HL-60 (cell line): ENCODE measurements at regions not wholly inside any gene's neighbourhood (a gene's known extent, or its start where the extent isn't known, plus 50 kb on each side); places are given as distances from the start of the nearest gene placed in this dataset.

Source experiments
- DNase-seq, 2 experiments: peaks; one replicate each; pipeline ENCODE4 v3.0.0-alpha.2; 2010 to 2020; ENCODE audit warnings: low read depth in 1 of 2, low spot score in 1 of 2
- H3K27ac ChIP-seq: fragments of 250-450 bp; sonication (Bioruptor Pico); replicated peaks from 2 replicates; pipeline ENCODE4 v1.5.1; 2020; ENCODE audit warnings: mild to moderate bottlenecking, moderate library complexity
- H3K27me3 ChIP-seq: fragments of 250-450 bp; sonication (Bioruptor Pico); 2 replicates; pipeline ENCODE4 v1.5.1; 2021; ENCODE audit warnings: mild to moderate bottlenecking, moderate library complexity; ENCODE audit not compliant: insufficient read depth, poor library complexity, severe bottlenecking
- H3K4me3 ChIP-seq: replicated peaks from 2 replicates; pipeline ENCODE4 v1.5.1; 2011; ENCODE audit warnings: mild to moderate bottlenecking, control low read depth, low read length; ENCODE audit not compliant: insufficient read depth
- GABPA ChIP-seq: IDR thresholded peaks from 2 replicates; pipeline ENCODE4 v1.6.1; 2012; ENCODE audit warnings: low read depth
- POLR2AphosphoS5 ChIP-seq: IDR thresholded peaks from 2 replicates; pipeline ENCODE4 v1.6.1; 2012; ENCODE audit warnings: low read depth
- SPI1 ChIP-seq: IDR thresholded peaks from 2 replicates; pipeline ENCODE4 v1.6.1; 2012; ENCODE audit warnings: low read depth, mild to moderate bottlenecking, borderline replicate concordance
- TF ChIP-seq, protein P1 (sequence below): IDR thresholded peaks from 2 replicates; pipeline ENCODE4 v1.6.1; 2012; ENCODE audit warnings: low read depth; ENCODE audit not compliant: insufficient replicate concordance
- TF ChIP-seq, protein P2 (sequence below): IDR thresholded peaks from one replicate; pipeline ENCODE4 v1.5.1; 2011; ENCODE audit warnings: low read length, control low read depth, inconsistent platforms; ENCODE audit not compliant: insufficient read depth

DNA sequence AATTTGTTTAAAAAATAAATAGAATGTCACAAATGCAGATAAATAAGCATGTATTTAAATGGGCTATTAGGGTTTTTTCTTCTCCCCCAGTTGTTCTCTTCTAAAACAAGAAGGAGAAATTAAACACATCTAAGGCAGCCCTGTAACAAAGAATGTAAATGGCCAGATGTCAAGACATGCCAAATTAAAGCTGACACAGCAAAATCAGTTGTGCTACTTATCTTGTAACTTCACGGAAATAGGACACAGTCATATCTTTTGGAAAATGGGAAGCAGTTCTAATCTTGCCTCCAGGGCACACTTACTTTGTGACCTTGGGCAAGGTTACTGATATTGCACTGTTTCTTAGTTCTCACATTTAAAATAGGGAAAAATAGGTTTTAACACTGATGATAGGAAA, 200.1 kb upstream of the NRXN1 start:
- DNase-seq = no peak
- Histone ChIP-seq H3K27ac (no peak overlapping the region), H3K27me3 (no peaks in the 10 kb centered on the region), H3K4me3 (no peak overlapping the region)
- no peak for TF ChIP-seq SPI1
- TF ChIP-seq, protein P1, sequence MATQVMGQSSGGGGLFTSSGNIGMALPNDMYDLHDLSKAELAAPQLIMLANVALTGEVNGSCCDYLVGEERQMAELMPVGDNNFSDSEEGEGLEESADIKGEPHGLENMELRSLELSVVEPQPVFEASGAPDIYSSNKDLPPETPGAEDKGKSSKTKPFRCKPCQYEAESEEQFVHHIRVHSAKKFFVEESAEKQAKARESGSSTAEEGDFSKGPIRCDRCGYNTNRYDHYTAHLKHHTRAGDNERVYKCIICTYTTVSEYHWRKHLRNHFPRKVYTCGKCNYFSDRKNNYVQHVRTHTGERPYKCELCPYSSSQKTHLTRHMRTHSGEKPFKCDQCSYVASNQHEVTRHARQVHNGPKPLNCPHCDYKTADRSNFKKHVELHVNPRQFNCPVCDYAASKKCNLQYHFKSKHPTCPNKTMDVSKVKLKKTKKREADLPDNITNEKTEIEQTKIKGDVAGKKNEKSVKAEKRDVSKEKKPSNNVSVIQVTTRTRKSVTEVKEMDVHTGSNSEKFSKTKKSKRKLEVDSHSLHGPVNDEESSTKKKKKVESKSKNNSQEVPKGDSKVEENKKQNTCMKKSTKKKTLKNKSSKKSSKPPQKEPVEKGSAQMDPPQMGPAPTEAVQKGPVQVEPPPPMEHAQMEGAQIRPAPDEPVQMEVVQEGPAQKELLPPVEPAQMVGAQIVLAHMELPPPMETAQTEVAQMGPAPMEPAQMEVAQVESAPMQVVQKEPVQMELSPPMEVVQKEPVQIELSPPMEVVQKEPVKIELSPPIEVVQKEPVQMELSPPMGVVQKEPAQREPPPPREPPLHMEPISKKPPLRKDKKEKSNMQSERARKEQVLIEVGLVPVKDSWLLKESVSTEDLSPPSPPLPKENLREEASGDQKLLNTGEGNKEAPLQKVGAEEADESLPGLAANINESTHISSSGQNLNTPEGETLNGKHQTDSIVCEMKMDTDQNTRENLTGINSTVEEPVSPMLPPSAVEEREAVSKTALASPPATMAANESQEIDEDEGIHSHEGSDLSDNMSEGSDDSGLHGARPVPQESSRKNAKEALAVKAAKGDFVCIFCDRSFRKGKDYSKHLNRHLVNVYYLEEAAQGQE = no peak
- TF ChIP-seq POLR2AphosphoS5 = no peak
- TF ChIP-seq GABPA = no peak
- TF ChIP-seq, protein P2, sequence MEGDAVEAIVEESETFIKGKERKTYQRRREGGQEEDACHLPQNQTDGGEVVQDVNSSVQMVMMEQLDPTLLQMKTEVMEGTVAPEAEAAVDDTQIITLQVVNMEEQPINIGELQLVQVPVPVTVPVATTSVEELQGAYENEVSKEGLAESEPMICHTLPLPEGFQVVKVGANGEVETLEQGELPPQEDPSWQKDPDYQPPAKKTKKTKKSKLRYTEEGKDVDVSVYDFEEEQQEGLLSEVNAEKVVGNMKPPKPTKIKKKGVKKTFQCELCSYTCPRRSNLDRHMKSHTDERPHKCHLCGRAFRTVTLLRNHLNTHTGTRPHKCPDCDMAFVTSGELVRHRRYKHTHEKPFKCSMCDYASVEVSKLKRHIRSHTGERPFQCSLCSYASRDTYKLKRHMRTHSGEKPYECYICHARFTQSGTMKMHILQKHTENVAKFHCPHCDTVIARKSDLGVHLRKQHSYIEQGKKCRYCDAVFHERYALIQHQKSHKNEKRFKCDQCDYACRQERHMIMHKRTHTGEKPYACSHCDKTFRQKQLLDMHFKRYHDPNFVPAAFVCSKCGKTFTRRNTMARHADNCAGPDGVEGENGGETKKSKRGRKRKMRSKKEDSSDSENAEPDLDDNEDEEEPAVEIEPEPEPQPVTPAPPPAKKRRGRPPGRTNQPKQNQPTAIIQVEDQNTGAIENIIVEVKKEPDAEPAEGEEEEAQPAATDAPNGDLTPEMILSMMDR = no peak

DNA sequence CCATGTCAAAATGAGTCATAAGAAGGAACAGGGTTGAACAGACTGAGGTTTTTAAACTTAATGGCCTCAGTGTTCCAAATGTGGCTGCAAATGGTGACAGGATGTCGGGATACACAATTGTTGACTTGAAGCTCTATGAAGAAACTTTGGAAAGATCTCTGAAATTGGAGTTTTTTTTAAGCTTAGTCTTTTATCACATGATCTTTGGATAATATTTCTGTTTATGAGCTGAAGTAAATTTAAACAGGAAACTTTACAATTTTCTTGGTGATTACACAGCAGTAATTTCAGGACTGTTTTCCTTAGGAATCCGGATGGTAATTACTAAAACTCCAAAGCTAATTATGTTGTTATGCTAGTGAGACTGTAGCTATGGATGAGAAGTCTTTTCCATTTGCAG, 199.1 kb upstream of the NRXN1 start:
- H3K27me3 ChIP-seq = no peaks in the 10 kb centered on the region
- no peak overlapping the region for H3K4me3 ChIP-seq
- TF ChIP-seq, protein P2 = no peak
- TF ChIP-seq SPI1 = no peak
- no peak for TF ChIP-seq POLR2AphosphoS5
- TF ChIP-seq GABPA = no peak
- TF ChIP-seq, protein P1 = no peak
- no peak for DNase-seq
- H3K27ac ChIP-seq = no peak overlapping the region

DNA sequence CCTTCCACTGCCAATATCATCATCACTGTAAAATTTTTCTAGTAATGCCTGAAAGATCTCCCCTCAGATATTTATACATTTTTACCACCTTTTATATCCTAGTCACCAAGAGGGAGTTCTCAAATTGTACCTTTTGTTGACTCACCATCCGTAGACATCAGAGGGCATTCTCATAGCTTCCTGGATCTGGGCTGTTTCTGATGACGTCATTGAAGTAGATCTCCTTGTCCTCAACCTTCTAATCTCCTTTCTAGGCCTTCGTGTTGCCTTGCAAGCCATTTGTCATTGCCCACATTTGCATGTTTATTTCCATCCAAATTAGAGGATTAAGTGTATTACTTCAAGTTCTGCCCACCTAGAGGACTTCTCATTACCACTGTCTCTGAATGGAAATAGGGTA, 193.4 kb upstream of the NRXN1 start:
- TF ChIP-seq SPI1 (no peak), POLR2AphosphoS5 (no peak)
- no peak overlapping the region for H3K4me3 ChIP-seq
- no peaks in the 10 kb centered on the region for H3K27me3 ChIP-seq
- no peak overlapping the region for H3K27ac ChIP-seq
- DNase-seq = no peak

DNA sequence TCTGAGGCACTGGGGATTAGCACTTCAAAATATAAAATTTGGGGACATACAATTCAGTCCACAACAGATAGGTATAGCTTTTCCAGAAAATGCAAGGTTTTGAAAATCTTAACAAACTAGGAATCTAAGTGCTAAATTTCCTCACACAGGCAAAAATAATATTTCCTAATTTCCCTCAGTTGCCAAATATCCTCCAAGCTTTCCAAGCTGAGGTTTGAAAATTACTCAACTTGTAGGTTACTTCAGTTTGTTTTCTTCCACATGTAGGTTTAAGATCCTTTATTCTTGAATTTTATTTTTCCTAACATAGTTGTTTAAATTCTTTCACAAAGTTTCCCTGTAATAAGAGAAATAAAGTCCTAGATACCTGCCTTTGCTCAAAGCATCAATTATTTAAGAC, 192.9 kb upstream of the NRXN1 start:
- Histone ChIP-seq H3K27ac (no peak overlapping the region), H3K4me3 (no peak overlapping the region), H3K27me3 (no peaks in the 10 kb centered on the region)
- DNase-seq = no peak
- TF ChIP-seq, protein P1 = no peak
- TF ChIP-seq, protein P2 = no peak
- TF ChIP-seq POLR2AphosphoS5 = no peak
- TF ChIP-seq GABPA = no peak
- no peak for TF ChIP-seq SPI1
